Activated T-cell treated with anti-CD3 and anti-CD28 coated beads, Interleukin-2, amount 50 U/mL, for 1 hour (primary cell): ENCODE measurements at regions not wholly inside any gene's neighbourhood (a gene's known extent, or its start where the extent isn't known, plus 50 kb on each side); places are given as distances from the start of the nearest gene placed in this dataset.
"Not testable (repeated sequence)": the region's sequence is repeated elsewhere in the genome, so short reads cannot be mapped to it uniquely, and the experiment has no call there.

ENCODE experiments used
- DNase-seq: peaks from one replicate; pipeline ENCODE4 v3.0.0-alpha.2; 2020

DNA sequence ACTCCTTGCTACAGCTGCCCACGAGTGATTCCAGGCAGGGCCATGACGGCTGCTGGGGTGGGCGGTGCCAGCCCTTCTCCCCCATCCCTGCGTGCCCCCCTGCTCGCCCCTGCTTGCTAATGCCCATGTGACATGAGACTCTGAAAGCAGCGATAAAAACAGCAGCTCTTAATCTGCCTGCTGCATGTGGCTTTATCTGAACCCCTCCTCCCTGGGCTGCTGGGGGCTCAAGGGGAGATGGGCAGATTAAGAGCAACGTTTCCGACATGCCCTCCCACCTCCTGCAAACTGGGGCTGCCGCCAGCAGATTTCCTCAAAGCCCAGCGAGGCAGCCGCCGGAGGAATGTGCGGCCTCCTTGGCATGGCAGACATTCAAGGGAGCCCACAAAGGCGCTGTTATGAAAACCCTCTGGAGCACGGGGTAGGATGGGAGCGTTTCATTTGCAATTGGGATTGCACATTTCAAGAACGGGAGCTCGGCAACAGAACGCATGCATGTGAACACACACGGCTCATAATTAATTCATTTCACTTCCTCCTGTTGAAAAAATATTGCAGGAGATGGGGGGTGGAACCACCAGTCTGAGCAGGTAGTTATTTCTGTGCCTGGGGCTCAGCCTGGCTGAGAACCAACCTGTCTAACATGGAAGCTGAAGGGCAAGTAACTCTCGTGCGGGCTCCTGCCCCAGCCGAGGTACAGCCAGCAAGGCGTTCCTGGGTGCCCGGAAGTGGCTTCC lies 504.2 kb upstream of the PROK2 start:
- no peak for DNase-seq

DNA sequence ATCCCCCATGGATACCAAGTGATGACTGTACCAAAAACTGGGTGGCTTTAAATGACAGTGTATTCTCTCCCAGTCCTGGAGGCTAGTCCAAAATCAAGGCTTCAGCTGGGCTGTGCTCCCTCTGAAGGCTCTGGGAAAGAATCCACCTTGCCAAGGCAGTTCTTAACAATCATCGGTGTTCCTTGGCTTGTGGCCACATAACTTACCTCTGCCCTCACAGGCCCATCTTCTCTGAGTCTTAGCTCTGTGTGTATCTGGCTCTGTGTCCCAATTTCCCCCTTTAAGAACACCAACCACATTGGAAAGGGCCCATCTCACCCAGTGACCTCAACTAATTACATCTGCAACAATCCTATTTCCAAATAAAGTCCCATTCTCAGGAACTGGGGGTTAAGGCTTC lies 503.0 kb upstream of the PROK2 start:
- DNase-seq = no peak

DNA sequence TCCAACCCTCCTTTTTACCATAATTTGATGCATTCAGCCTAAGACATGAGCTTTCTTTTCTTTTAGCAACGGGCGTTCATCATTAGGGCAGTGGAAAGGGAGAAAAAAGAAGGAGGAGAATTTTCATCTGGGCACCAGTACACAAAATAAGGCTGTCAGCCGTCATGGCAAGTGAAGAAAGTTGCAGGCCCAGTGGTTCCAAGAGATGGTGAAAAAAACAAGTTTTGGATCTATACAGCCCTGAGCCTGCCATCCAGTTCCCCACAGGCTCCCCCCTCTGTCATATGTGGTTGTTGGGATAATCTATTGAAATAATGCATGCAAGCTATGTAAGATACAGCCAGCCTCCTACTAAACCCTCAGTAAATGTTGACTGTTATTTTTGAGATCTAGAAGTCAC lies 500.6 kb upstream of the PROK2 start:
- DNase-seq = no peak

DNA sequence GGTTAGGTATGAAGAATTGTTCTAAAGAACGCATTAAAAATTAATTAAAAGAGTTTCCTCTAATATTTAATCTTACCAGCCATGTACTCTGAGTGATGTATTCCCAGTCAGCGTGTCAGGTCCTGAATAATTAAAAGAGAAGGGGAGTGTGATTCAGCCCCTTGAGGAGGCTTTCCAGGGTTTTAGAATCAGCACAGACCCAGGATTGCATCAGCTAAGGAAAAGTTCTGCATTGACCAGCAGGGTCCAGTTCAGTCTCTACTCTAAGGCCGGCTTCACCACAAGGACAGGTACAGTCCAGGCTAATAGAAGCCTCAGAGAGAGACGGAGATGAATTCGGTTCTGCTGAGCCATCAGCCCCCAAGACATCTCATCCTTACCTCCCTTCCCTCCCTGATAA lies 499.5 kb upstream of the PROK2 start:
- no peak for DNase-seq

DNA sequence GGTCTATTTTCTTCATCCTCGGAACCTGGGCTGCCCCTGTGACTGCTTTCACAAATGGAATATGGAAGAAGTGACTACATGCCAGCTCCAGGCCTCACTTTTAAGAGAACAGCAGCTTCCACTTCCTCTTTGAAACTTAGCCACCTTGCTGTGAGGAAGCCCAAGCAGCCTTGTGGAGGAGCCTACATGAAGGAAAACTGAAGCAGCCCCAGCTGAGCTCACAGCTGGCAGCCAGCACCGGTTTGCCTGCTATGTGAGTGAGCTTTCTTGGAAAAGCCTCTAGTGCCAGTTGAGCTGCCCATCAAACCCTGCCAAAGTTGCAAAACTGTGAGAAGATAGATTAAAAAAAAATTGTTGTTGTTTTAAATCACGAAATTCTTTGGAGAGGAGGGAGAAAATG lies 498.0 kb upstream of the PROK2 start:
- no peak for DNase-seq

DNA sequence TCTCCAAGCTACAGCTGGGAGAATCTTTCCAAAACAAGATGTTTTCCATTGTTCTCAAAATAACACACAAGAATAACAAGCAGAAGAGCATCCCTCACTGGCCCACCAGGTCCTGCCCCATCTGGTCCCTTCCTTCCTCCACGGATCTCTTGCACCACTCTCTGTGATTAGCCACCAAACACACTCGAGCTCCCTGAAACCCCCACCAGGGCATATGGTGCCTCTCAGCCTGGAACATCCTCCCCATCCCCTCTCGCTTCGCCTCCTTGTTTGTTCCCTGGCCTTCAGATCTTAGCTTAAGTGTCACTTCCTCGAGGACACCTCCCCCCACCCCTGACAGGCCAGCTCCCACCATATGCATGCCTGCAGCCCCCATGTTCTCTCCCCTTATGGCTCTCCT lies 496.6 kb upstream of the PROK2 start:
- no peak for DNase-seq

DNA sequence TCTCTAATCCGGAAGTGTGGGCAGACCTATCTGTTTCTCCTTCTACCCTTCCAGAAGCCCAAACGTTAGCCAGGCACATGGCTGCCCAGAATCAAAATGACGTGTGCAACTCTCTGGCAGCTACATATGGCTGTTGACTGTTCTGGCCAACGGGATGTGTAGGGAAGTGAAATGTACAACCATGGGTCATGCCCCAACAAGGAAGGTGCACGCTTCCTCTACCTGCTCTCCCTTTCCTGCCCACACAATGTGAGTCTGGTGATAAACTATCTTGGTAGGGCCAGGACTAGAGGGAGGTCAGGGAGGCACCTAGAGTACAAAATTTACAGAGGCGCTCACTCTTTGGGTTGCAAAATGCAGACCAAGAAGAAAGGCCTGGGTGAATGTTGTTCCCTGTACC lies 495.9 kb upstream of the PROK2 start:
- no peak for DNase-seq

DNA sequence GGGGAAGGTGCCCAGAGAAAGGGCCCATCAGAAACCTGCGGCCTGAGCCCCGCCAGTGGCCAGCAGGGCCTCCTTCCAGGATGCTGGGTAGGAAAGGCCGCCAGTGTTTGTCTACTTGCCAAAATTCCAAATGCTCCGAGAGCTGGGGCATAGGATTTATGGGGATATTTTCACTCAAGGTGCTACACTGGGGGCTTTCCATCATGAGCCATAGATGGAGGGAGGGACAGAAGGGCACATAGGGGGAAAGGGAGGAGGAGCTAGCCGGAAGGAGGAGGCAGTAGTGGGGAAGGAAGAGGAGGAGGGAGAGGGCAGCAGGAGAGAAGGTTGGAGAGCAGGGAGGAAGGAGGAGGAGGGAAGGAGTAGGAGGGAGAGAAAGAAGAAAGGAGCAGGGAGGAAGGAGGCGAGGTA lies 494.7 kb upstream of the PROK2 start:
- DNase-seq = no peak

DNA sequence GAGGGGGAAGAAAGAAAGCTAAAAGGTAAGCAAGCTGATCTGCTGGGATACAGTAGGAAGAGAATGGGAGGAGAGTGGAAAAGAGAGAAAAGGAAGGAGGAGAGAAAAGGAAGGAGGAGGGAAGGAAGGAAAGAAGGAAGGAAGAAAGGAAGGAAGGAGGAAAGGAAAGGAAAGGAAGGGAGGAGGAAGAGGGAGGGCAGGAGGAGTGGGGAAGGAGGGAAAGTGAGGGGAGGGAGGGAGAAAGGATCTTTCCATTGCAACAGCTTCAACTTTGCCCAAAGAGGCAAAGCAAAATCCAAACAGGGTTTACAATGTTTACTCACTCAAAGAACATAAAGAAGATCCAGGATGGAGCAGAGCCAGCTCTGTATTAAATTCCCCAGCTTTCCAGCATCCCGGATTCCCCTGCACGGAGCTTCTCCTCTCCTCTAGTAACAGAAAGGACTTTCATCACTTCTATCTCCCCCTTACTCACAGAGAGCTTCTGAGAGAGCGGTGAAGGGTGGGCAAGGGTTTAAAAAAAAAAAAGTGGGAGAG lies 494.2 kb upstream of the PROK2 start:
- DNase-seq = no peak

DNA sequence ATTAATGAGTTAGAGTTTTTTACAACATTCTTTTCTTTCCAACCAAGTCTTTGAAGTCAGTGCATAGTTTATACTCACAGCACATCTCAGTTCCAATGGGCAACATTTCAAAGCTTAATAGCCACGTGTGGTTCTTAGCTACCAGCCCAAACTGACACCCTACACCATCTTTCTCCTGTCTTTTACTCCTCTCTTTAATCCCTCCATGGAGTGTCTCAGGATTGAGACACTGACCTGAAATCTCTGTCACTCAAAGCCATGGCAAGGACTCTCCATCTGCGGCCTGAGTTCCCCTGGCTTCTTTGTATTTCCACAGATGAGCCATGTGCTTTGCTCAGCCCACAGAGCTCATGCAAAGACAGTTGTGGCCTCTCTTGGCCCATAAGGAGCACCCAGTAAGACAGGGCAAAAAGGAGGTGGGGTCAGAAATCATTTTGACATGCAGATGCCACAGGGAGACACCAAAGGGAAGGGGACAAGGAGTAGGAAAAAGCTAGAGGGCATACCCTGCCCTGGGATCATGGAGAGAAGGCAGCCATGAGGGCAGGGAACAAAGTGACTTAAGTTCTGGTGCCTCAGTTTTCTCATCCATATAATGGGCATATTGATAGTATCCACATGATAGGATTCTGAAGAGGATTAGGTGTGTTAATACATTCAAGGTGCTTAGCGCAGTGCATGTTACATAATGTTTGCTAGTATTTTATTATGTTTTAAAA lies 493.6 kb upstream of the PROK2 start:
- no peak for DNase-seq

DNA sequence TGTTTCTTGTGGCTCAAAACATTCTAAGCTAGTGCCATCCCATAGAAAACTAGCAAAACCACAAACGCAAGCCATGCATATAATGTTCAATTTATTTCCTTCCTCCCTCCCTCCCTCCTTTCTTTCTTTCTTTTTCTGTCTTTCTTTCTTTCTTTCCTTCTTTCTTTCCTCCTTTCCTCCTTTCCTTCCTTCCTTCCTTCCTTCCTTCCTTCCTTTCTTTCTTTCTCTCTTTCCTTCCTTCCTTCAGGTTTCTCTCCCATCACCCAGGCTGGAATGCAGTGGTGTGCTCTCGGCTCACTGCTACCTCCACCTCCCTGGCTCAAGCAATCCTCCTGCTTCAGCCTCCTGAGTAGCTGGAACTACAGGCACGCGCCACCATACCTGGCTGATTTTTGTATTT lies 492.8 kb upstream of the PROK2 start:
- DNase-seq = no peak

DNA sequence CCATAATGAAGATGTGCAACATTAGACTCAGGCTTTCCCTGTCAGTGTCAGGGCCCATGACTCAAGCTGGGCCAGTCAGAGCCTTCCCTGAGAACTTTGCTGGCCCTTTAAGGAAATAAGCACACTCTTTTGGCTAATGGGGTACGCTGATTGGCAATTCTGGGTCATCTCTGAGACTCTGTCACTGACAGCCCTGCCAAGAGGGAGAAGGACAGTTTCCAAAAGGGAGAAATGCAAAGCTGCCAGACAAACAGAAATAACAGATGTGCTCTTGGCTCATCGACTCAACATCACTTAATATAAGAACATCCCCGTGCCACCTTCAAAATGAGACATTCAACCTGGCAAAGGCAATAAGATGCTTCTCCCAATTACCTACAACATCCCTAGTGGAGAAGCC lies 491.9 kb upstream of the PROK2 start:
- no peak for DNase-seq

DNA sequence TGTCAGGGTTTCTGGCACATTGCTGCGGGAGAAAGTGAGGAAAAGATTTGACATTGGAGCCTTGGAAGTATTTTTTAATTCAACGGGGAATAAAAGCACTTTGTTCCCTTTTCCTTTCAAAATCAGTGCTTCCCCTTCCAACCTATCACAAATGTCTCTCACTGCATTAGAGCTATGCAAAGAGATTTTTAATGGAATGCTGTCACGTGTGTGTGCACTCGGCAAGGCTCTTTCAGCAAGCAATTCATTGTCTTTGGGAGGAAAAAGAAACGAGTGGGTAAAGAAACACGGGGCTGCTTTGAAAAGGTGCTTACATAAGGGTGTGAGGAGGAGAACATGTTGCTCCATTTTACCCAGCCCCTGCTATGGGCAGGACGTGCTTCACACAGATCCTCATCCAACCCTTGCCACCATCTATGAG lies 490.4 kb upstream of the PROK2 start:
- no peak for DNase-seq

DNA sequence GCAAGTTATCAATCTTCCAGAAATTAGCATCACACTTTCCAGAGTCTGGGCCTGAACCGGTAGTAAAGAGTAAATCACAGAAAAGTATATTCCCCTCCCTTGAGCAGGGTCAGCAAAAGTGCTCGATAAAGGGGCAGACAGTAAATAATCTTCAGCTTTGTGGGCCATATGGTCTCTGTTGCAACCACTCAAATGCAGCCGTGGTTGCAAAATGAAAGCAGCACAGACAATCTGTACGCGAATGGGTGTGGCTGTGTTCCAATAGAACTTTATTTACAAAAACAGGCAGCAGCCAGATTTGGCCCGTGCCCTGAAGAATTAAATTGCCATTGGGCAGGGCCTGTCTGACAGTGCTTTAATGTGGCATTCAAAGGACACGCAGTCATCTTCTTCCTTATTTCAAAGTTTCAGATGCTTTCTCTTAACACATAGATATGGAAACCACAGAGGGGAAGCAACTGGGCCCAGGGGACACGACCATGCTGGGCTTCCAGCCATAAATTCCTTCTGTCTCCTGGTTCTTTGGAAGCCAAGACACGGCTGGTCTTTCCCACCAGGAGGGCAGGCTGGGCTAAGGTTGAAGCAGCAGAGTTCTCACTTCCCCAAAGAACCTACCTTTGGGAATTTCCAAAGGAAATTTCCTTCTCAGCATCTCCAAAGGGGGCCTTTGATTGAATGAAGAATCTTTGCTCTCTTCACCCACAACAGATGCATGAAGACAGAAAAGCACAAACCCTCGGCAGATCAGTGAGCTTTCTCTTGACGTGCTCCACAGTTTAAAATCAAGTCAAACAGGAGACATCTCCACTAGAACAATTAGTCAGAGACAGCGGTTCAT lies 489.8 kb upstream of the PROK2 start:
- DNase-seq = no peak

DNA sequence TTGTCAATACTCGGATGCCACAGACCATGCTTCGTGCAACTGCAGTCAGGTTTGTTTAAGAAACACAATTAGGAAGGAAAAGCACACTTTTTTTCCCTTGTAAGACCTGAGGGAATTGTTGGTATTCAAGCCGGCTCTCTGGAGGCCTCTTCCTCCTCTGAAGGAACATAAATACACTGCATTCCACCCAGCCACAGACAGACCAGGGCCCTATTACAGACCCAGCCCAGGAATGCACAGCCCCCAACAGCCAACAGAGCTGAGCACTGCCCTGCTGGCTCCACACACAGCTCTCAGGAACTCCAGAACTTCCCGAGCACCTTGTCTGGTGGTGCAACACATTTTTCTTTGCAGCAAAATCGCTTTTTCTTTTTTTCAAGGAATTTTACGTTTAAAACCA lies 488.7 kb upstream of the PROK2 start:
- DNase-seq = no peak

DNA sequence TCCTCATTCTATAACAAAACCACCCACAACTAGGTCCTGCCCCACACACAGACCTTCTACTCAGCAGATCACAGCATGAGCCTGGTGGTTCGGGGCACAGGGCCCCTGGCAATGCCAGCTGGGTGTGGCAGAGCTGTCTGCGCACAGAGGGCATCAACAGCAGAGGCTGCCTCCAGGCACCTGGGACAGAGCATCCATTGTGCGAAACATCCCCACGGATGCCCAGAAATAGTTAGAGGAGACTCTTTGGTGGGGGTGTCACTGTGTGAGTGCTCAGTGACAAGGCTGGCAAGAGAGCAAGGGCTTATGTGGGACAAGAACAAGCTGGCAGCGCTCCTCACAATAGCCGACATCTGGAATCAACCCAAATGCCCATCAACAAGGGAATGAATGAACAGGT lies 487.4 kb upstream of the PROK2 start:
- no peak for DNase-seq

DNA sequence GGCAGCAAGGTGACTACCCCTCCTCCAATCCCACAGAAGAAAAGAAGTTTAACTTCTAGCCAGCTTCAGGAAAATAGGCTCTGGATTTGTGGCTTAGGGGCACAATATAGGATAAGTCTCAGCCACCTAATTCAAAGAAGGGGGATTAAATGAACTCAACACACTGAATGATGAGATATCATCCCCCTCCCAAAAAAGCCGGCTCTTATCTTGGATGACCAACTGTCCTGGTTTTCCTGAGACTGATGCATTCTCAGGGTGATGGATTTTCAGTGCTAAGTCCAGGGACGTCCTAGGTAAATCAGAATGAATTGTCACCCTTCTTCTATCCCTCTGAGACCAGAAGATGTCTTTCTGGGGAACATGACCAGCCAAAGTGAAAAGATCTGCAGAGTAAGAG lies 487.0 kb upstream of the PROK2 start:
- no peak for DNase-seq

DNA sequence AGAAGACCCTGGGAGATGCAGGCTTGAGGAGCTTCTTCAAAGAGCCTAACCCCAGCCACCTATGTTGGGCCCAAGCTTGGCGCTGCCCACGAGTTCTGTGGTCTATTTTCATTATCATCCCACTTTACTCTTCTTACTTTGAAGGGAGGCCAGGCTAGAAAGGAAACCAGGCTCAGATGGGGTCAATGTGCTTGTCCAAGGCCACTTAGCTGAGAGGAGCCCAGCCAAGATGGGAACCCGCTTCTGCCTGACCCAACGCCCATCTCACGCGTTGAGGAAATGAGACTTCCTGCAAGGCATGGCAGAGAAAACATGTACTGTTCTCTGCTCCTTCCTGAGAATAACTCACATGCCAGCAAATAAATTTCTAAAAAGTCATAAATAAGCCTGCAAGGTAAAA lies 486.3 kb upstream of the PROK2 start:
- DNase-seq = no peak

DNA sequence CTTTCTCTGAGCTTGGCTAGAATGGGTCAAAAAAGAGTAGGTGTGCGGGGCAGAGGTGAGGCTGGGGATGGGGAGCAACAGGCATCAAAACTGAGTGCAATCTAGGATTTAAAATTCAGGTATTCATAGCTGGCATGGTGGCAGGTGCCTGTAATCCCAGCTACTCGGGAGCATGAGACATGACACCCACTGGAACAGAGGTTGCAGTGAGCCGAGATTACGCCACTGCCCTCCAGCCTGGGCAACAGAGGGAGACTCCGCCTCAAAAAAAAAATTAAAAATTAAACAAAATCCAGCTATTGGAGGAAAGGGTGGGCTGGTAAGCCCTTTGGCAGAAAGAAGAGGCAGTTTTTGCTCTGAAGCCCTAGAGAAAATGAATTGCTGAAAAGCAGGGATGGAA lies 485.8 kb upstream of the PROK2 start:
- no peak for DNase-seq

DNA sequence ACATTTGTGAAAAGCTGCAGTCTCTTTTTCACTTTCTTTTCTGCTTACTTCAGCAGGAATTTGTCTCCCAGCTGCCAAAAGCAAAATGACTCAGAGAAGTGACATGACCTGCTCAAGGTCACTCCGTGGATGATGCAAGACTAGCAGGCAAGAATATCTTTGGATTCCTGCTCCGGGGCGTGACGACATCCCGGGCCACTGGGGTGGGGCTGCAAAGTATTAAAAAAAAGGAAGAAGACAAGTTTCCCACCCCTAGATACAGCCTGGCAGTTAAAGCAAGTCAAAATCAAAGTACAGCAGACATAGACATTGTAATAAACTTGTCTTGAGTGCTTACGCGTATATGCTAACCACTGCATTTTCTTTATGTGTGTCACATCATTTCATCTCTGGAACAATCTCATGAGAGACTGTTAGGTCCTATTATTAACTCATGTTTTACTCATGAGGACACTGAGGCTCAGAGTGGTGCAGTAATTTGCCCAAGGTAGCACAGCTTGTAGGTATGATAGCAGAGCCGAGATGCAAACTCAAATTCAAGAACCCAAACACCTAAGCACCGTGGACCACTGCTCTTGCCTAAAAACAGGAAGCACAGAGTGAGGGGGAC lies 485.2 kb upstream of the PROK2 start:
- DNase-seq = no peak

DNA sequence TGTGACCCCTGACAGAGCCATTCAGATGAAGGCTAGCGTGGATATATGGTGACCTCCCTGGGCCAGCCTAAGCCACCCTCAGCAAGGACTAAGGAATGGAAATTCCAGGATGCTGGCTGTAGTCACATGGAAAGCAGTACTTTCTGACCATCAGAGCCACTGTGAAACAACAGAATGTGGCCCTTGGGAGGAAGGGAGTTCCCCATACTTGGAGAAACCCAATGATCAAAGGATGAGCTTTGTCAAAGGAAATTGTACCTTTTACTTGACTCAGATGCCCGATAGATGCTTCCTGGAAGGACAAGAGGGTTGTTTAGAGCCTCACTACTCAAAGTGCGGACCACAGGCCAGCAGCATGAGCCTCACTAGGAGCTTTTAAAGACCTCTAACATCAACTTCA lies 484.5 kb upstream of the PROK2 start:
- no peak for DNase-seq

DNA sequence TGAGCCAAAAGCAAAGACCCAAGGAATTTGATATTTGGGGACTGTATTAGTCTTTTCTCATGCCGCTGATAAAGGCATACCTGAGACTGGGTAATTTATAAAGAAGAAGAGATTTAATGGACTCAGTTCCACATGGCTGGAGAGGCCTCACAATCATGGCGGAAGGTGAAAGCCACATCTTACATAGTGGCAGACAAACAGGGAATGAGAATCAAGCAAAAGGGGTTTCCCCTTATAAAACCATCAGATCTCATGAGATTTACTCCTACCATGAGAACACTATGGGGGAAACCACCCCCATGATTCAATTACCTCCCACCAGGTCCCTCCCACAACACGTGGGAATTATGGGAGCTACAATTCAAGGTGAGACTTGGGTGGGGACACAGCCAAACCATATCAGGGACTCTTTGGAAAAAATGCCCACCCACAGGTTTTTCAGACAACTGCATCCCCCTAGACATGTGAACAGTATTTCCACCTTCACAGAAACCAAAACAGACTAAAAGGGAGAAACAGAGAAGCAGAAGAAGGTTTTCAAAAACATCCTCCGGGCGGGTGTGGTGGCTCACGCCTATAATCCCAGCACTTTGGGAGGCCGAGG lies 482.1 kb upstream of the PROK2 start:
- not testable (repeated sequence) for DNase-seq

DNA sequence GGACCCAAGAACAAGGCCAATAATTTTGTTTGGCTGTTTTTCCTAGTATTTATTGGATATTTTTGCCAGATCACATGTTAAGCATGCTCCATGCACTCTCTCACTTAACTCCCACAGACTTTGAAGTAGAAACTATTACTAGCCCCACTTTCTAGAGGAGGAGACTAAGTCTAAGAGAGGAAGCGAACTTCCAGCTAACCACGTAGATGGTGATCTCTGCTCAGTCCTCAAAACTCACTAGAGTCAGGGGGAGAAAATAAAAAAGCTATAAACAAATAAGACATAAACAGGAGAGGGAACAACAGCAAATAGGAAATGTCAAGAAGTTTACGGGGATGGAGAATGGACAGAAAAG lies 481.0 kb upstream of the PROK2 start:
- no peak for DNase-seq
